GM20000 (cell line): ENCODE measurements at regions not wholly inside any gene's neighbourhood (a gene's known extent, or its start where the extent isn't known, plus 50 kb on each side); places are given as distances from the start of the nearest gene placed in this dataset.
"Not testable (repeated sequence)": the region's sequence is repeated elsewhere in the genome, so short reads cannot be mapped to it uniquely, and the experiment has no call there.

ENCODE experiments used
- DNase-seq: peaks from one replicate; pipeline ENCODE4 v3.0.0; 2012; ENCODE audit warnings: low spot score
- TF ChIP-seq, protein P1 (sequence below): IDR thresholded peaks from 2 replicates; pipeline ENCODE4 v1.5.1; 2012; ENCODE audit warnings: mild to moderate bottlenecking, control low read depth; ENCODE audit errors: extremely low read depth, missing control alignments

DNA sequence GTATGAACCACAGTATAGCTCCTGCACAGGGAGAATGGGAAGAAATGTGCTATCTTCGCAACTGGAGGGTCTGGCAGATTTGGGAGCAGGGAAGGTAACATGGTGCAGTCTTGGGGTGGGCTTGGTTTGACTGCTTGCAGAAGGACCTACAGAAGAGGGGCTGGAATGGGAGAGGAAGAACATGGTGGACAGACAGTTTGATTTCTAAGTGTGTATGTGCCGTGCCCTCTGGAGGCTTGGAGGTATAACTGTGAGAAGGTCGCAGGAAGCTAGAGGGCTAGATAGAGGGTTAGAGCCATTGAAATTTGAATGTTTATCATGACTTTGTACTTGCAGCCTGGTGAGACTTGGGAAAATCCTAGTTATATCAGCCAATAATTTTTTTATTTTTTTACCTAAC, 169.2 kb downstream of the SQOR start:
- no peak for DNase-seq
- TF ChIP-seq, protein P1, sequence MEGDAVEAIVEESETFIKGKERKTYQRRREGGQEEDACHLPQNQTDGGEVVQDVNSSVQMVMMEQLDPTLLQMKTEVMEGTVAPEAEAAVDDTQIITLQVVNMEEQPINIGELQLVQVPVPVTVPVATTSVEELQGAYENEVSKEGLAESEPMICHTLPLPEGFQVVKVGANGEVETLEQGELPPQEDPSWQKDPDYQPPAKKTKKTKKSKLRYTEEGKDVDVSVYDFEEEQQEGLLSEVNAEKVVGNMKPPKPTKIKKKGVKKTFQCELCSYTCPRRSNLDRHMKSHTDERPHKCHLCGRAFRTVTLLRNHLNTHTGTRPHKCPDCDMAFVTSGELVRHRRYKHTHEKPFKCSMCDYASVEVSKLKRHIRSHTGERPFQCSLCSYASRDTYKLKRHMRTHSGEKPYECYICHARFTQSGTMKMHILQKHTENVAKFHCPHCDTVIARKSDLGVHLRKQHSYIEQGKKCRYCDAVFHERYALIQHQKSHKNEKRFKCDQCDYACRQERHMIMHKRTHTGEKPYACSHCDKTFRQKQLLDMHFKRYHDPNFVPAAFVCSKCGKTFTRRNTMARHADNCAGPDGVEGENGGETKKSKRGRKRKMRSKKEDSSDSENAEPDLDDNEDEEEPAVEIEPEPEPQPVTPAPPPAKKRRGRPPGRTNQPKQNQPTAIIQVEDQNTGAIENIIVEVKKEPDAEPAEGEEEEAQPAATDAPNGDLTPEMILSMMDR: no peak

DNA sequence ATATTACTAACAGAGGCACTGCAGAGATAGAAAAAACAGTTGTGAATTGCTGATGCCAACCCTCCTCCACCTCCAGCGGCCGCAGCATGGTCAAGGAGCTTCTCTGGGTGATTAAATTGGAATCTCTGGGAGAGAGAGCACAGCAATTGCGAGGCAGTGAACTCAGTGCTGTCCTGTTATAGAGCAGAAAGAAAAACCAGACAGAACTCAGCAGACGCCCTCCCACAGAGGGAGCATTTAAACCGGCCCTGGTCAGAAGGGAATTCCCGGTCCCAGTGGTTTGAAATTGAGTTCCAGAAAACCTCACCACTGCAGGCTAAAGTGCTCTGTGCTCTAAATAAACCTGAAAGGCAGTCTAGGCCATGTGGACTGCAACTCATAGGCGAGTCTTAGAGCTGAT, 175.4 kb downstream of the SQOR start:
- no peak for DNase-seq
- TF ChIP-seq, protein P1: no peak

DNA sequence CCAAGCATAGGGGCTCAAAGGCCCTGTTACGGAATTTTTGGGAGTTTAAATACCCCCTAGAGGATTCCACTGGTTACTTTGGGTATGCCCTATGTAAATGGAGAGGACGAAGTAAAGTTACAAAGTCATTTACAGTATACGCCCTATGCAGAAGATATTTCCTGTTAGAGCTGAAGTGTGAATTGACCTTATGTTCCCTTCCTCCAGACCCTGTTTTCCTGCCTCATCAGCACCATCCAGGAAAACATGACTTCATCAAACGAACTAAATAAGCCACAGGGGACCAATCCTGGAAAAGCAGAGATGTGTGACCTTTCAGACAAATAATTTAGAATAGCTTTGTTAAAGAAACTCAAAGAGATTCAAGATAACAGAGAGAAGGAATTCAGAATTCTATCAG, 177.4 kb downstream of the SQOR start:
- DNase-seq: no peak
- TF ChIP-seq, protein P1: no peak

DNA sequence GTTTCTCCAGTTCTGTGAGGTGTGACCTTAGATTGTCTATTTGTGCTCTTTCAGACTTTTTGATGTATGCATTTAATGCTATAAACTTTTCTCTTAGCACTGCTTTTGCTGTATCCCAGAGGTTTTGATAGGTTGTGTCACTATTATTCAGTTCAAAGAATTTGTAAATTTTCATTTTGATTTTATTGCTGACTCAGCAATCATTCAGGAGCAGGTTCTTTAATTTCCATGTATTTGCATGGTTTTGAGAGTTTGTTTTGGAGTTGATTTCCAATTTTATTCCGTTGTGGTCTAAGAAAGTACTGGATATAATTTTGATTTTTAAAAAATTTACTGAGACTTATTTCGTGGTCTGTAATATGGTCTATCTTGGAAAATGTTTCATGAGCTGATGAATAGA, 182.7 kb downstream of the SQOR start:
- not testable (repeated sequence) for DNase-seq

DNA sequence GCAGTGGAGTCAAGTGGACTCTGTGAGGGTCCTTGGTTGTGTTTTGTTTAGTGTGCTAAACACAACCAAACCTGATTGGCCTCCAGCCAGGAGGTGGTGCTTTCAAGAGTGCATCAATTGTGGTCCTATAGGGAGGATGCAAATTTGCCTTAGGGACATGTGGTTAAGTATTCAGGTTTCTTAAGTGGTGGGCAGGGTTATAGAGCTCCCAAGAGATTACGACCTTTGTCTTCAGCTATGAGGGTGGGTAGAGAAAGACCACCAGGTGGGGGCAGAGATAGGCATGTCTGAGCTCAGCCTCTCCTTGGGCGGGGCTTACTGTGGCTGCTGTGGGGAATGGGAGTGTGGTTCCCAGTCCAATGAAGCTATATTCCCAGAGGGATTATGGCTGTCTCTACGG, 186.6 kb downstream of the SQOR start:
- DNase-seq: no peak
- TF ChIP-seq, protein P1: no peak

DNA sequence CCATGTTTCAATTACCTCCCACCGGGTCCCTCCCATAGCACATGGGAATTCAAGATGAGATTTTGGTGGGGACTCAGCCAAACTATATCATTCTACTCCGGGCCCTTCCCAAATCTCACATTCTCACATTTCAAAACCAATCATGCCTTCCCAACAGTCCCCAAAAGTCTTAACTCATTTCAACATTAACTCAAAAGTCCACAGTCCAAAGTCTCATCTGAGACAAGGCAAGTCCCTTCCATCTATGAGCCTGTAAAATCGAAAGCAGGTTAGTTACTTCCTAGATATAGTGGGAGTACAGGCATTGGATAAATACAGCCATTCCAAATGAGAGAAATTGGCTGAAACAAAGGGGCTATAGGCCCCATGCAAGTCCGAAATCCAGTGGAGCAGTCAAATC, 188.1 kb downstream of the SQOR start:
- not testable (repeated sequence) for DNase-seq

DNA sequence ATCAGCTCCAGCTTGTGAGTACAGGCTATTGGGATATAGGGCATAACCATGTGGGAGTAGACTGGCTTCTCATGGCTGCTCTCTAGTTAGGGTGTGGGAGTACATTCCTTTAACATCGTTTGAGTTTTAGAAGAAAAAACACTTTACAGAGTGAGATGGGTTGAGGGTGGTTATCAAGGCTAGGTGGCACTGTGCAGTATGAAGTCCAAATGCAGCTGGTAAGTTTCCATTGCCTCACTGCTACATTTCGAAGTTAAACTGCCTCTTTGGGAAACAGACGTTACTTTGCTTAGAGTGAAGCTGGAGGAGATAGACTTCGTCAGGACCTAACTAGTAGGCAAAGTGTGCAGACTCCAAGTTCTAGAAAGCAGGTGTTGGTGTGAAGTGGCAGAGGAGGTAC, 192.4 kb downstream of the SQOR start:
- no peak for DNase-seq
- TF ChIP-seq, protein P1: no peak

DNA sequence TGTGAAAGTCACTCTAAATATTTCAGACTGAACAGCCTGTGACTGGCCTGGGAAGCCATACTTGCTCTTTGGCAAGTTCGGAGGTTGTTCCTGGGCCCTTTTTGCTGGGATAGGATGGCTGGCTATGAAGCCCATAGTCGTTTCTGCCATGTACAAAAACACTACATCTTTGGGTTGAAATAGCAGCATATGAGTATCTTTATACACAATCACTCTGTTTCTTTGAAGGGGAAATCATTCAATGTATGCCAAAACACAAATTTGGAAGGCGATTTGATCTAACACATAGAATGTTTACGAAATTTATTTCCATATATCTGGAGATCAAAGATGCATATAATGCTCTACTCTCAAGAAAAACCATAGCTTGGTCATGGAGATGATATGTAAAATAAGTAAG, 192.9 kb downstream of the SQOR start:
- DNase-seq: no peak
- TF ChIP-seq, protein P1: no peak
